ENCODE measurements at regions not wholly inside any gene's neighbourhood (a gene's known extent, or its start where the extent isn't known, plus 50 kb on each side); places are given as distances from the start of the nearest gene placed in this dataset.
A peak's percentile ranks its signal among the peaks of the same experiment; 100 is the strongest.

DNA sequence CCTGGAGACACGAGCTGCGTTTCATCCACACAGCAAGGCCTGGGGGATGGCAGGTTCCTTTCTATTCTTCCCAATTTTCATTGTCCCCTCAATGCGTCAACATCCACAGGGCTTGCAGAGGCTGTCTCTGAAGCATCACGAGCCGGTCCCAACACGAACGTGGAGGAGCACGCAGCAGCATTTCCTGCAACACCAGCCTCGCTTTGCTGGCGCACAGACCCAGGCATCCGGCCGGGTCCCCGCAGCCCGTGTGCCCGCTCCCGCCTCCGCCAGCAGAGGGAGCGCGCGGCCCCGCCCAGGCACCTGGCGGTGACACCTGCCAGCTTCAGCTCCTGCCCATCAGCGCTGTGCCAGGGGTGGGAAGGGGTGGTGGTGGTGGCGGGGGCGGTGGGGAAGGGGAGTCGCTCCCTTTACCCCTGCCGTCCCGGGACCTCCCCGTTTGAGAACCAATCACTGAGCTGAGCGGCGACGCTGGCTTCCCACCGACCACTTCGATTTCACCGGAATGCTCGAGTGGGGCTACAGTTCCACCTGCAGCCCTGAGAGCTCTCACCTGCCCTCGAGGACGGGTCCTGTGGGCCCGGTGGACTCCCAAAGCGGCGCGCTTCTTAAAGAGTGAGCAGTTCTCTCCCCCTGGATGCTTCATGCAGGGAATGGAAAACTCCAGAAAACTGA lies 464.5 kb downstream of the ICE1 start:
- Histone ChIP-seq H3K27ac (ENCODE audit: low read depth, low read length) (no peak overlapping the region), H4K20me1 (ENCODE audit: control insufficient read depth, insufficient read depth, low read depth, low read length) (no peaks in the 10 kb centered on the region), H3K36me3 (ENCODE audit: control insufficient read depth, low read length) (no peaks in the 10 kb centered on the region), H3F3A (ENCODE audit: control insufficient read depth, insufficient read depth) (no peaks in the 10 kb centered on the region), H3K9me3 (ENCODE audit: control insufficient read depth, insufficient read depth, low read length) (no peaks in the 10 kb centered on the region), H3K9me2 (replicated peaks; ENCODE audit: control insufficient read depth, low read length) (no peaks in the 10 kb centered on the region), H3K27me3 (ENCODE audit: control insufficient read depth, low read length) (no peaks in the 10 kb centered on the region), H3K4me2 (ENCODE audit: low read length) (no peak overlapping the region), H3K79me2 (ENCODE audit: control insufficient read depth, low read length) (no peaks in the 10 kb centered on the region), H3K4me3 (ENCODE audit: low read length) (no peak overlapping the region), H3K4me1 (ENCODE audit: control insufficient read depth, low read length) (no peaks in the 10 kb centered on the region)
- TF ChIP-seq, protein P1, sequence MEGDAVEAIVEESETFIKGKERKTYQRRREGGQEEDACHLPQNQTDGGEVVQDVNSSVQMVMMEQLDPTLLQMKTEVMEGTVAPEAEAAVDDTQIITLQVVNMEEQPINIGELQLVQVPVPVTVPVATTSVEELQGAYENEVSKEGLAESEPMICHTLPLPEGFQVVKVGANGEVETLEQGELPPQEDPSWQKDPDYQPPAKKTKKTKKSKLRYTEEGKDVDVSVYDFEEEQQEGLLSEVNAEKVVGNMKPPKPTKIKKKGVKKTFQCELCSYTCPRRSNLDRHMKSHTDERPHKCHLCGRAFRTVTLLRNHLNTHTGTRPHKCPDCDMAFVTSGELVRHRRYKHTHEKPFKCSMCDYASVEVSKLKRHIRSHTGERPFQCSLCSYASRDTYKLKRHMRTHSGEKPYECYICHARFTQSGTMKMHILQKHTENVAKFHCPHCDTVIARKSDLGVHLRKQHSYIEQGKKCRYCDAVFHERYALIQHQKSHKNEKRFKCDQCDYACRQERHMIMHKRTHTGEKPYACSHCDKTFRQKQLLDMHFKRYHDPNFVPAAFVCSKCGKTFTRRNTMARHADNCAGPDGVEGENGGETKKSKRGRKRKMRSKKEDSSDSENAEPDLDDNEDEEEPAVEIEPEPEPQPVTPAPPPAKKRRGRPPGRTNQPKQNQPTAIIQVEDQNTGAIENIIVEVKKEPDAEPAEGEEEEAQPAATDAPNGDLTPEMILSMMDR (IDR thresholded peaks at IDR 0.05; ENCODE audit: low read depth, low read length, poor library complexity, severe bottlenecking), result peak; percentile 68
- no peak for TF ChIP-seq EZH2phosphoT487 (IDR thresholded peaks at IDR 0.05; ENCODE audit: borderline replicate concordance, low read length)

DNA sequence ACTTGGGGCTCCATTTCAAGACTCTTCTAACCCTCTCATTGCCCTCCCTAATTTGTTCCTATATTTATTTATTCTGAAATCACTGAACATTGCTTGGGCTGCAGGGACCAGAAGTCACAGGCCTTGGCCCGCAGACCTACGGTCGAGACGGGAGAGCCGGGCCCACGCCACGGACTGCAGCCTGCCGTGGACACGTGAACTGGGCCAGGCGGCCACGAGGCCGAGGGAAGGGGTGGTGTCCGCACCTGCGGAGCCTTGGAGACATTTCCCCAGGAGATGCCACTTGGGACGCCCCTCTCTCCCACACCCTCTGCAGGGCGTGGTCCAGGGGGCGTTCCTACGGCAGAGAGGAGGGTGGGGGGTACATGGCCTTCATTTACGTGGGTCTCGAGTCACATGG lies 463.9 kb downstream of the ICE1 start:
- no peak overlapping the region for H3K27ac ChIP-seq (ENCODE audit: low read depth, low read length)
- TF ChIP-seq EZH2phosphoT487 (IDR thresholded peaks at IDR 0.05; ENCODE audit: borderline replicate concordance, low read length), result no peak
- TF ChIP-seq, protein P1 (IDR thresholded peaks at IDR 0.05; ENCODE audit: low read depth, low read length, poor library complexity, severe bottlenecking), result no peak
- no peaks in the 10 kb centered on the region for H3K36me3 ChIP-seq (ENCODE audit: control insufficient read depth, low read length)
- no peaks in the 10 kb centered on the region for H3K4me1 ChIP-seq (ENCODE audit: control insufficient read depth, low read length)
- no peaks in the 10 kb centered on the region for H4K20me1 ChIP-seq (ENCODE audit: control insufficient read depth, insufficient read depth, low read depth, low read length)
- no peaks in the 10 kb centered on the region for H3K27me3 ChIP-seq (ENCODE audit: control insufficient read depth, low read length)
- no peaks in the 10 kb centered on the region for H3F3A ChIP-seq (ENCODE audit: control insufficient read depth, insufficient read depth)
- no peaks in the 10 kb centered on the region for H3K79me2 ChIP-seq (ENCODE audit: control insufficient read depth, low read length)
- no peak overlapping the region for H3K4me2 ChIP-seq (ENCODE audit: low read length)
- H3K9me2 ChIP-seq (replicated peaks; ENCODE audit: control insufficient read depth, low read length), result no peaks in the 10 kb centered on the region
- H3K4me3 ChIP-seq (ENCODE audit: low read length), result no peak overlapping the region
- no peaks in the 10 kb centered on the region for H3K9me3 ChIP-seq (ENCODE audit: control insufficient read depth, insufficient read depth, low read length)

DNA sequence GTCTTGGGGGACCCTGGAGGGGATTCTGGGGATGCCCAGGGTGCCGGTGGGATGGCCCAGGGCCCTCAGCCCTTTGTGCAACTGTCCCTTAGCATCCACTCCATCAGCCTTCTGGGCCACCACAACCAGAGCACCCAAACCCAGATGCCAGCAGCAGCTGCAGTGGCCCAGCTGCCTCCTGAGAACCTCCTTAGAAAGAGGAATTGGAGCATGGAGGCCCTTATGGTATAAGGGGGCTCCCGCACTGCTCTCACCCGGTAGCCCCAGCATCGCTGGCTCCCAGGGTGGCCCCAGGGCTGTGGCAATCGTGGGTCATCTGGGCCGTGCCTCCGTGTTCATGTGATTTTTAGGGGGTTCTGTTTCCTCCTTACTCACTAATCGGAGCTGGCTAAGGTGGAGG lies 463.3 kb downstream of the ICE1 start:
- no peaks in the 10 kb centered on the region for H3K27me3 ChIP-seq (ENCODE audit: control insufficient read depth, low read length)
- H3F3A ChIP-seq (ENCODE audit: control insufficient read depth, insufficient read depth), result no peaks in the 10 kb centered on the region
- no peaks in the 10 kb centered on the region for H3K4me1 ChIP-seq (ENCODE audit: control insufficient read depth, low read length)
- TF ChIP-seq, protein P1 (IDR thresholded peaks at IDR 0.05; ENCODE audit: low read depth, low read length, poor library complexity, severe bottlenecking), result no peak
- no peak for TF ChIP-seq EZH2phosphoT487 (IDR thresholded peaks at IDR 0.05; ENCODE audit: borderline replicate concordance, low read length)
- H3K27ac ChIP-seq (ENCODE audit: low read depth, low read length), result no peak overlapping the region
- no peak overlapping the region for H3K4me2 ChIP-seq (ENCODE audit: low read length)
- H3K4me3 ChIP-seq (ENCODE audit: low read length), result no peak overlapping the region
- no peaks in the 10 kb centered on the region for H3K36me3 ChIP-seq (ENCODE audit: control insufficient read depth, low read length)
- H3K9me3 ChIP-seq (ENCODE audit: control insufficient read depth, insufficient read depth, low read length), result no peaks in the 10 kb centered on the region
- H3K79me2 ChIP-seq (ENCODE audit: control insufficient read depth, low read length), result no peaks in the 10 kb centered on the region
- no peaks in the 10 kb centered on the region for H4K20me1 ChIP-seq (ENCODE audit: control insufficient read depth, insufficient read depth, low read depth, low read length)
- H3K9me2 ChIP-seq (replicated peaks; ENCODE audit: control insufficient read depth, low read length), result no peaks in the 10 kb centered on the region

Measured in DOHH2 (cell line).